Cardiac muscle cell (in vitro differentiated cells and primary cell): ENCODE measurements at regions not wholly inside any gene's neighbourhood (a gene's known extent, or its start where the extent isn't known, plus 50 kb on each side); places are given as distances from the start of the nearest gene placed in this dataset.

Experiments
- DNase-seq, 2 donors: peaks; one replicate each; pipeline versions ENCODE4 v3.0.0 to v3.0.0-alpha.2; 2010 to 2017; ENCODE audit warnings: low read depth in 1 of 2, low spot score in 1 of 2
- H3K27ac ChIP-seq: fragments of 200-600 bp; sonication (generic); 2 replicates; pipeline ENCODE4 v1.5.1; 2016
- H3K27me3 ChIP-seq: fragments of 200-600 bp; sonication (generic); 2 replicates; pipeline ENCODE4 v1.6.0; 2016; ENCODE audit warnings: control low read depth
- H3K36me3 ChIP-seq: fragments of 200-600 bp; sonication (generic); 2 replicates; pipeline ENCODE4 v1.5.1; 2016; ENCODE audit warnings: control low read depth
- H3K4me1 ChIP-seq: fragments of 200-600 bp; sonication (generic); 2 replicates; pipeline ENCODE4 v1.8.1; 2017; ENCODE audit warnings: low read depth, mild to moderate bottlenecking, mixed run types
- H3K4me3 ChIP-seq: fragments of 200-600 bp; sonication (generic); 2 replicates; pipeline ENCODE4 v1.5.1; 2016; ENCODE audit warnings: mild to moderate bottlenecking
- H3K9me3 ChIP-seq: fragments of 200-600 bp; sonication (generic); 2 replicates; pipeline ENCODE4 v1.5.1; 2017; ENCODE audit warnings: low read depth, mild to moderate bottlenecking, control low read depth
- CTCF ChIP-seq: IDR thresholded peaks from 2 replicates; pipeline ENCODE4 v1.5.1; 2012; ENCODE audit warnings: low read depth, mild to moderate bottlenecking, low read length

- no peak overlapping the region for H3K27ac ChIP-seq
- H3K9me3 ChIP-seq = no peaks in the 10 kb centered on the region
- TF ChIP-seq CTCF = no peak
- H3K4me3 ChIP-seq = no peak overlapping the region
- H3K4me1 ChIP-seq = no peaks in the 10 kb centered on the region
- no peaks in the 10 kb centered on the region for H3K36me3 ChIP-seq
- no peaks in the 10 kb centered on the region for H3K27me3 ChIP-seq
- DNase-seq = no peak
Measured at GRCh38 chr12:59260202-59260601, 335.6 kb upstream of the SLC16A7 start.

GRCh38 chr12:59252731-59253130 lies 332.4 kb upstream of the LRIG3 start:
- no peak overlapping the region for H3K4me3 ChIP-seq
- H3K9me3 ChIP-seq = no peaks in the 10 kb centered on the region
- no peaks in the 10 kb centered on the region for H3K27me3 ChIP-seq
- no peaks in the 10 kb centered on the region for H3K4me1 ChIP-seq
- H3K27ac ChIP-seq = no peak overlapping the region
- no peaks in the 10 kb centered on the region for H3K36me3 ChIP-seq
- DNase-seq = no peak
- no peak for TF ChIP-seq CTCF

- no peaks in the 10 kb centered on the region for H3K27me3 ChIP-seq
- H3K27ac ChIP-seq = no peak overlapping the region
- H3K4me1 ChIP-seq = no peaks in the 10 kb centered on the region
- DNase-seq = no peak
- H3K9me3 ChIP-seq = no peaks in the 10 kb centered on the region
- H3K36me3 ChIP-seq = no peaks in the 10 kb centered on the region
- H3K4me3 ChIP-seq = no peak overlapping the region
- TF ChIP-seq CTCF = no peak
Measured at GRCh38 chr12:59250766-59251165, 330.5 kb upstream of the LRIG3 start.

GRCh38 chr12:59240048-59240447 lies 319.7 kb upstream of the LRIG3 start:
- no peak for DNase-seq
- H3K27ac ChIP-seq = no peak overlapping the region
- H3K27me3 ChIP-seq = no peaks in the 10 kb centered on the region
- no peaks in the 10 kb centered on the region for H3K36me3 ChIP-seq
- no peaks in the 10 kb centered on the region for H3K4me1 ChIP-seq
- TF ChIP-seq CTCF = no peak
- no peaks in the 10 kb centered on the region for H3K9me3 ChIP-seq
- no peak overlapping the region for H3K4me3 ChIP-seq

GRCh38 chr12:59234391-59234790 lies 314.1 kb upstream of the LRIG3 start:
- no peak overlapping the region for H3K4me3 ChIP-seq
- H3K9me3 ChIP-seq = no peaks in the 10 kb centered on the region
- no peaks in the 10 kb centered on the region for H3K36me3 ChIP-seq
- DNase-seq = no peak
- no peak overlapping the region for H3K27ac ChIP-seq
- no peaks in the 10 kb centered on the region for H3K27me3 ChIP-seq
- no peaks in the 10 kb centered on the region for H3K4me1 ChIP-seq
- TF ChIP-seq CTCF = no peak

- Histone ChIP-seq H3K36me3 (no peaks in the 10 kb centered on the region), H3K27ac (no peak overlapping the region), H3K27me3 (no peaks in the 10 kb centered on the region), H3K4me1 (no peaks in the 10 kb centered on the region), H3K9me3 (no peaks in the 10 kb centered on the region), H3K4me3 (no peak overlapping the region)
- no peak for DNase-seq
- no peak for TF ChIP-seq CTCF
Measured at GRCh38 chr12:59230334-59230733, 310.0 kb upstream of the LRIG3 start.
